Left lung (tissue), 4 donors: ENCODE measurements at regions not wholly inside any gene's neighbourhood (a gene's known extent, or its start where the extent isn't known, plus 50 kb on each side); places are given as distances from the start of the nearest gene placed in this dataset.
"Not testable (repeated sequence)": the region's sequence is repeated elsewhere in the genome, so short reads cannot be mapped to it uniquely, and the experiment has no call there.

Experiments used
- ATAC-seq: fragments of 200-7000 bp; cut with Tn5 transposase; one replicate; pipeline ENCODE4 v1.9.1; 2020; ENCODE audit warnings: moderate library complexity
- DNase-seq, 4 donors: peaks; one replicate each; pipeline ENCODE4 v3.0.0-alpha.2; 2013 to 2020
- H3K27ac ChIP-seq, 2 donors: fragments of 200-600 bp; sonication (generic) in 1 of 2; one replicate each; pipeline versions ENCODE4 v1.5.0 to v1.8.0; 2020 to 2021
- H3K27me3 ChIP-seq, 2 donors: fragments of 200-600 bp; sonication (generic) in 1 of 2; one replicate each; pipeline versions ENCODE4 v1.5.0 to v1.8.0; 2020 to 2021
- H3K36me3 ChIP-seq, 2 donors: fragments of 200-600 bp; sonication (generic) in 1 of 2; one replicate each; pipeline versions ENCODE4 v1.5.0 to v1.8.0; 2020 to 2021
- H3K4me1 ChIP-seq, 2 donors: fragments of 200-600 bp; one replicate each; pipeline ENCODE4 v1.8.0; 2021
- H3K4me3 ChIP-seq, 2 donors: fragments of 200-600 bp; sonication (generic) in 1 of 2; one replicate each; pipeline versions ENCODE4 v1.5.0 to v1.8.0; 2020 to 2021; ENCODE audit warnings: mild to moderate bottlenecking in 1 of 2
- H3K9me3 ChIP-seq, 2 donors: fragments of 200-600 bp; sonication (generic) in 1 of 2; one replicate each; pipeline versions ENCODE4 v1.5.0 to v1.8.0; 2020 to 2021
- CTCF ChIP-seq, 2 donors: fragments of 200-600 bp; sonication (generic) in 1 of 2; IDR thresholded peaks; one replicate each; pipeline versions ENCODE4 v1.5.0 to v1.8.0; 2021; ENCODE audit warnings: antibody characterized with exemption in 2 of 2
- intact Hi-C, 2 donors: fragments of 100-400 bp; cut with DNase I; formaldehyde crosslinking; loops; one replicate each; pipeline versions ENCODE4 v1.11.2 to v1.14.2; 2022
- donor health status: DM: no; HTN: yes; CAD: no.
- donor health status: DM: no; HTN: no; CAD: no.

DNA sequence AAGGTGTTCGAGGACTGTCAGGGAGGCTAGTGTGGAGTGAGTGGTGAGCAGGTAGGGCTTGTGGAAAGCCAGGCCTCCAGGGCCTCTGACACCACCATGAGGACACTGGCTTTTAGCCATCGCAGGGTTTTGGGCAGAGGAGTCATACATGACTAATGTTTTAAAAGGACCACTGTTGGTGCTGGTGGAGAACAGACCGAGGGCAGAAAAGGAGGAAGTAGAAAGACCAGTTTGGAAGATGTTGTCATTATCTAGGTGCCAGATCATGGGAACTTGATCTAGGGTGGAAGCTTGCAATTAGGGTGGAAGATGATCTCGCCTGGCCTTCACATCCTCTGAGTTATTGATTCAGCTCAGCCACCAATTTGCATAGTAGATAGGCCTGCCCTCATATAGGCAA is 144.2 kb downstream of the C12orf75 start:
- Histone ChIP-seq H3K4me1 (no peaks in the 10 kb centered on the region), H3K27me3 (no peaks in the 10 kb centered on the region), H3K36me3 (no peaks in the 10 kb centered on the region), H3K27ac (no peak overlapping the region), H3K9me3 (no peaks in the 10 kb centered on the region), H3K4me3 (no peak overlapping the region)
- no peak for ATAC-seq
- no peak for DNase-seq
- no peak for TF ChIP-seq CTCF (IDR thresholded peaks at IDR 0.05)
- intact Hi-C loops: no loop called here

- Histone ChIP-seq H3K27ac (no peak overlapping the region), H3K27me3 (no peaks in the 10 kb centered on the region), H3K4me3 (no peak overlapping the region), H3K9me3 (no peaks in the 10 kb centered on the region), H3K4me1 (no peaks in the 10 kb centered on the region), H3K36me3 (no peaks in the 10 kb centered on the region)
- no peak for TF ChIP-seq CTCF (IDR thresholded peaks at IDR 0.05)
- intact Hi-C loops: no loop called here
- DNase-seq (no peak), ATAC-seq (no peak)
Measured at GRCh38 chr12:105476616-105477015, 146.1 kb downstream of the C12orf75 start.

DNA sequence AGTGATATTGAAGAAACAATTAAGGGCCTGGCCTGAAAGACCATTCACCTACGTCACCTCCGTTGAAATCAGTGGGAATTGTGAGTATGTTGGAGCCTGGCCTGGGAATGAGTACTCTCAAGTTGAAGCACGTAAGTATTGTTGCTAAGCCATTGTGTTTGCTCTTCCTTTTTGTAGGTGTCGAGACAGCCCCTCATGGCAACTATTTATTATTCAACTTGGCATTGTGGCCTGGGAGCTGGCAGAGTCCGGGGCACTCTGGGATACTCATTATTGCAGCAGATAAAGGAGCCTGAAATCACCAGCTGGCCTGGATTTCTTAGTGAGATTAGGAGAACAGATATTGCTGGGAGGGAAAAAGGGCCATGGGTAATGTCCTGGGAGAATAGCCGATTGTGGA is 147.4 kb downstream of the C12orf75 start:
- DNase-seq: no peak
- ATAC-seq: peak; percentile 72
- Histone ChIP-seq H3K27ac (no peak overlapping the region), H3K36me3 (no peaks in the 10 kb centered on the region), H3K4me3 (no peak overlapping the region), H3K4me1 (no peaks in the 10 kb centered on the region), H3K9me3 (no peaks in the 10 kb centered on the region), H3K27me3 (no peaks in the 10 kb centered on the region)
- TF ChIP-seq CTCF (IDR thresholded peaks at IDR 0.05): no peak
- intact Hi-C loops: no loop called here

GRCh38 chr12:105478788-105479187 is 148.3 kb downstream of the C12orf75 start:
- DNase-seq, ATAC-seq, H3K27me3 ChIP-seq, H3K4me3 ChIP-seq, H3K27ac ChIP-seq, H3K9me3 ChIP-seq, H3K4me1 ChIP-seq, H3K36me3 ChIP-seq, intact Hi-C loops: not testable (repeated sequence)

DNA sequence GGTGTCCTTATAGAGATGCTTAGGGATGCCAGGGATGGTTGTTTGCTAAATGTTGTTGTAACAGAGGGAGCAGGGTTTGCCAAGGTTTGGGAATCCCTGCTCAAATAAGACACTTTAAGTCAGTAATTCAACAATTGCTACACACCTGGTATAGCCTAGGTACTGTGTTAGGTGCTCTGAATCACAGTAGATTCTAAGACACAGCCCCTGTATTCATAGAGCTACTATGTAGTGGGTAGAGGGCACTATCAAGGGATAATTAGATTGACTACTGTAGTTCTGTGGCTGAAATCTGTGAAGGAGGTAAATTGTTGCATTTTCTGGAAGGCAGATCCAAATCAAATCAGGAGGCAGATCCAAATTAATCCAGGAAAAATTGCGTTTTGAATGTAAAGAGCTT is 149.2 kb downstream of the C12orf75 start:
- ATAC-seq (no peak), DNase-seq (no peak)
- Histone ChIP-seq H3K27me3 (no peaks in the 10 kb centered on the region), H3K4me3 (no peak overlapping the region), H3K4me1 (no peaks in the 10 kb centered on the region), H3K27ac (no peak overlapping the region), H3K36me3 (no peaks in the 10 kb centered on the region), H3K9me3 (no peaks in the 10 kb centered on the region)
- intact Hi-C loops: no loop called here
- no peak for TF ChIP-seq CTCF (IDR thresholded peaks at IDR 0.05)

DNA sequence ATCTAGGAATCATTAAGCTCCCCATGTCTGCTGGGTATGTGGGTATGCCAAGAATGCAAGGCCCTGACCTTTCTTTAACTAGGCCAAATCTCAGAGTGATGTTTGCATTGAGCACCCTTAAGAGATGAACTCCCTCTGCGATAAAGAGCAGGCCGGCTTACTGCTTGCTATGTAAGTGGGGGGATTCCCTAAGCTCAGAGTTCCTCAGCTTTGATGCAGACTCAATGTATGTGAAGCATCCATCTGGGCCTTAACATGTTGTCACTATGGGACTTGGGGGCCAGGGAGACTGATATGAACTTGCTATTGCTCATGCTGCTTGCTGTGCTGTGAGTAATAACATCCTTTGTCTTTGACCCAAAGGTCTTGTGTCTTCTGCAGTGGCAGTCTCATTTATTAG is 149.7 kb downstream of the C12orf75 start:
- Histone ChIP-seq H3K27me3 (no peaks in the 10 kb centered on the region), H3K4me1 (no peaks in the 10 kb centered on the region), H3K9me3 (no peaks in the 10 kb centered on the region), H3K4me3 (no peak overlapping the region), H3K27ac (no peak overlapping the region), H3K36me3 (no peaks in the 10 kb centered on the region)
- TF ChIP-seq CTCF (IDR thresholded peaks at IDR 0.05): no peak
- DNase-seq (no peak), ATAC-seq (no peak)
- intact Hi-C loops: no loop called here
